ENCODE measurements at regions not wholly inside any gene's neighbourhood (a gene's known extent, or its start where the extent isn't known, plus 50 kb on each side); places are given as distances from the start of the nearest gene placed in this dataset.

- no peak for DNase-seq
- no peak overlapping the region for H3K4me3 ChIP-seq
- no peaks in the 10 kb centered on the region for H3K4me1 ChIP-seq
- no peaks in the 10 kb centered on the region for H3K9me3 ChIP-seq (replicated peaks)
- no peaks in the 10 kb centered on the region for H3K36me3 ChIP-seq
- H3K27ac ChIP-seq, result no peak overlapping the region
- H3K27me3 ChIP-seq, result no peaks in the 10 kb centered on the region; the same call in 1 of the 2 replicates
These were observed 184.9 kb upstream of the NSMCE3 start for GRCh38 chr15:29454506-29454905.

GRCh38 chr15:29452881-29453731 is 183.5 kb upstream of the NSMCE3 start:
- H3K4me3 ChIP-seq, result no peak overlapping the region
- H3K27ac ChIP-seq, result no peak overlapping the region
- no peaks in the 10 kb centered on the region for H3K36me3 ChIP-seq
- DNase-seq, result peak in 1 of 2 experiments; percentile 10
- no peaks in the 10 kb centered on the region; the same call in 1 of the 2 replicates for H3K27me3 ChIP-seq
- no peaks in the 10 kb centered on the region for H3K4me1 ChIP-seq
- H3K9me3 ChIP-seq (replicated peaks), result no peaks in the 10 kb centered on the region

DNA sequence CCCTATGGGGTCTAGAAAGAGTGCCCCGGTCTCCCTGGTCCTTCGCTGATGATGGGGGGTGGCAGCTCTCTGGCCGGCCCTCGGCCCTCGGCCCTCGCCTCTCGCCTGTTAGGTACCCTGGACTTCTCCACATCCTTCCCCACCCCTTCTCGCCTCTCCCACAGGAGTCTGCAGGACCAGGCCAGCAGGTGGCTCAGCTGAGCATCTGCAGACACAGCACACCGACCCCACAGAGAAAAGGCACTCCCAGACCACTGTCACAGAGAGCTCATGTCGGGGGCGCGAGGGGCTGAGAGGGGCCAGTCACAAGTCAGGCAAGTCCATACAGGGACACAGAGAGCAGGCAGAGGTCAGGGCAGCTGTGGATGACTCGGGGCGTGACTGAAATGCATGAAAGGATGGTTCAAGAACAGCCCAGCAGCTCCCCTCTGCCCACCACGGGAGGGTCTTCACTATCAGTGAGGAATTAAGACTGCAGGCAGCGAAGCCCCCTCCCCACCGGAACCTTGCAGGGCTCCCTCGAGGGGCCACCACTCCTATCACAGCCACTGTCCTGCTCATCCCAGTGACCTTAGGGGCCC is 181.7 kb upstream of the NSMCE3 start:
- no peak for DNase-seq
- no peaks in the 10 kb centered on the region for H3K27me3 ChIP-seq
- no peaks in the 10 kb centered on the region for H3K9me3 ChIP-seq (replicated peaks)
- no peak overlapping the region for H3K27ac ChIP-seq
- H3K4me3 ChIP-seq, result no peak overlapping the region
- no peaks in the 10 kb centered on the region for H3K4me1 ChIP-seq
- H3K36me3 ChIP-seq, result no peaks in the 10 kb centered on the region

- no peaks in the 10 kb centered on the region for H3K36me3 ChIP-seq
- H3K27me3 ChIP-seq, result no peaks in the 10 kb centered on the region
- peak; percentile 24 to 50 for DNase-seq
- no peaks in the 10 kb centered on the region for H3K9me3 ChIP-seq (replicated peaks)
- no peaks in the 10 kb centered on the region for H3K4me1 ChIP-seq
- no peak overlapping the region for H3K27ac ChIP-seq
- H3K4me3 ChIP-seq, result no peak overlapping the region
These were observed 179.5 kb upstream of the NSMCE3 start for GRCh38 chr15:29449136-29449535.

- no peak for DNase-seq
- no peaks in the 10 kb centered on the region for H3K27me3 ChIP-seq
- H3K36me3 ChIP-seq, result no peaks in the 10 kb centered on the region
- H3K4me1 ChIP-seq, result no peaks in the 10 kb centered on the region
- H3K9me3 ChIP-seq (replicated peaks), result no peaks in the 10 kb centered on the region
- H3K4me3 ChIP-seq, result no peak overlapping the region
- no peak overlapping the region for H3K27ac ChIP-seq
These were observed 178.7 kb upstream of the NSMCE3 start for GRCh38 chr15:29448320-29448719.

- H3K4me3 ChIP-seq, result no peak overlapping the region
- no peak overlapping the region for H3K27ac ChIP-seq
- no peak for DNase-seq
- H3K36me3 ChIP-seq, result no peaks in the 10 kb centered on the region
- H3K9me3 ChIP-seq (replicated peaks), result no peaks in the 10 kb centered on the region
- no peaks in the 10 kb centered on the region for H3K4me1 ChIP-seq
- H3K27me3 ChIP-seq, result no peaks in the 10 kb centered on the region
These were observed 176.9 kb upstream of the NSMCE3 start for GRCh38 chr15:29446480-29446879.

- Histone ChIP-seq H3K27ac (no peak overlapping the region), H3K4me3 (no peak overlapping the region), H3K36me3 (no peaks in the 10 kb centered on the region), H3K4me1 (no peaks in the 10 kb centered on the region; the same call in 1 of the 2 replicates), H3K9me3 (replicated peaks) (no peaks in the 10 kb centered on the region), H3K27me3 (no peaks in the 10 kb centered on the region)
- DNase-seq, result no peak
These were observed 172.9 kb upstream of the NSMCE3 start for GRCh38 chr15:29442532-29442931.

DNA sequence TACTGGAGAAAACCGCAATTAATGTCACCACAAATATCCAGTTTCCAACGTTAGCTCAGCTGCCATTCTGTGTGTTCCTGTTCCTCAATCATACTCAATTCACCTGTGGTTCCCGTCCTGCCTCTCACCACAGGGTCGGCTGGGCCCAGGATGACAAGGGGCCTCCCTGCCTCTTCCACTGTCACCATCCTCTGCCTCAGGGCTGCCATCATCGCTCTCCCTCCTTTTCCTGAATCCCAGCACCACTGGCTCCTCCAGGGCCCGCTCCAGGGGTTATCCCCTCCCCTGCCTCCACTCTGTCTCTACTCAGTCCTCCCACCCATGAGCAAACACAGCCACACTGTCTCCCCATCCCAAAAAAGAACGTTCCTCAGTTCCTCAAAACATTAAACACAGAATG is 170.9 kb upstream of the NSMCE3 start:
- Histone ChIP-seq H3K27ac (no peak overlapping the region), H3K4me1 (peaks cover 6% of the 10 kb centered on the region), H3K9me3 (replicated peaks) (no peaks in the 10 kb centered on the region), H3K4me3 (no peak overlapping the region), H3K27me3 (no peaks in the 10 kb centered on the region), H3K36me3 (no peaks in the 10 kb centered on the region)
- DNase-seq, result peak in 1 of 2 experiments; percentile 14

DNA sequence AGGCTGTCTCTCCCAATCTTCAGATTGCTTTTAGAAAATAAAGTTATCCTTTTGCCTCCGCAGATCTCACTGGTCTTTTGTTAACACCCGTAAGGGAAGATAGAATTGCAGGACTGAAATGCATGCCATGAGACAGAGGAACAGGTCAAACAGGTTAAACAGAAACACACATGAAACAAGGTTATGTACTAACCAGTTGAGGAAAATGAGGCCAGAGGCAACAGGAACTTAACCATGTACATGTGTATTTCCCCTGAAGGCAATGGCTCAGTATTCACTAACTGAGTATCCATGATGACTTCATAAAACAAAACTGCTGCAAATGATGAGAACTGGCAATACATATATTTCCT is 169.1 kb upstream of the NSMCE3 start:
- Histone ChIP-seq H3K4me3 (no peak overlapping the region), H3K27ac (no peak overlapping the region), H3K36me3 (no peaks in the 10 kb centered on the region), H3K27me3 (no peaks in the 10 kb centered on the region), H3K9me3 (replicated peaks) (no peaks in the 10 kb centered on the region), H3K4me1 (peaks cover 23% of the 10 kb centered on the region)
- DNase-seq, result no peak

DNA sequence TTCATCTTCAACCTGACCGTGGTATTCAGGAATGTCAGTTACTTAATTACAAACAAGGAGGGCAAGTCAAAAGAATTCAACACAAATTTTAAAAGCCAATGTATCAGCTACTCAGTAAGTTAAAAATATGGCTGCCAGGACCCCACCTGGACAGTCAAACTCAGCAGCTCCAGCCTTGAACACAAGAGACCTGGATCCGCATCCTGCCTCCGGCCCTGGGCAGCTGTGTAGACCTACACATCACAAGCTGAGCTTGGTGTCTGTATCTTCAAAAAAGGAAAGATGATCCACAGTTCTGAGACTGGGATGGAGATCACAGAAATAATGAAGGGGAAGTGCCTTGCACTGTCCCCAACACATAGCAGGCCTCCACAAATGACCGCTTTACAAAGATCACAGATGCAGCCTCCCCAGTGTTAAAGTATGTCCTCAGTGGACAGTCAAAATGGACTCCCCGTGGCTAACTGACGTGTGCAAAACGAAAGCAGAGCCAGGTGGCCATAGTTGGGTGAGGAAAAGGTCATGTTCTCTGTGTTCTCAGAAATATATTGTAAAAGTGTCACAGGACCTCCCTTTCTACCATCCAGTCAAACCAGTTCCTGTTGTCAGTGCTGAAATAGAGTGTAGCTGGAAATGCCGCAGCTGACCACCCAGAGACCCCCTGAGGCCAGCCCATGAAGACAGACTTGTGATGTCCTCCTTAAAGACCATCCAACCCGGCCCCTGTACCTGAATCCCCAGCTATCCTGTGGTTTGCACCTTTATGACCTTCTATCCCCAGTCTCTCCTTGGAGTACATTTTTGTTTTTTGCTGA is 168.5 kb upstream of the NSMCE3 start:
- no peaks in the 10 kb centered on the region for H3K9me3 ChIP-seq (replicated peaks)
- H3K36me3 ChIP-seq, result no peaks in the 10 kb centered on the region
- no peak for DNase-seq
- no peaks in the 10 kb centered on the region for H3K27me3 ChIP-seq
- no peak overlapping the region for H3K27ac ChIP-seq
- H3K4me3 ChIP-seq, result no peak overlapping the region
- H3K4me1 ChIP-seq, result peaks cover 29% of the 10 kb centered on the region

- no peaks in the 10 kb centered on the region for H3K9me3 ChIP-seq (replicated peaks)
These were observed 166.2 kb upstream of the NSMCE3 start for GRCh38 chr15:29435811-29436210.

DNA sequence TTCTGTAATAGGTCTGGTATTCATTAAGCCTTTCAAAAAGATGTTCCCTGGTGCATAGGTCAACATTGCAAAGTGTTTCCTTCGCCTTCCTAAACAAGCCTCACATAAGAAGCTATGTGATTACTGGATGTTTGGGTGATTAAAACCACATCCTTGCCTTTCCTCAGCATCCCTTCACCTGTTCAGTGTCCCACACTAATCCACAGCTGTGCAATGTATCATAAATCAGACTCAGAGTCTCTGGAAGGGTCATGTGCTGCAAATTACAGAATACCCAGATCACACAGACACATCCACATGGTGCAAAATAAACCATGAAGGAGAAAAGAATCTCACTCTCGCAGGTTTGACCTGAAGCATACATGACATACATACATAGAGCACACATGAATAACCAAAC is 164.7 kb upstream of the NSMCE3 start:
- Histone ChIP-seq H3K27ac (peak overlapping the region; percentile 66), H3K9me3 (replicated peaks) (no peaks in the 10 kb centered on the region), H3K27me3 (no peaks in the 10 kb centered on the region), H3K4me3 (no peak overlapping the region), H3K36me3 (no peaks in the 10 kb centered on the region), H3K4me1 (peaks cover 33% of the 10 kb centered on the region)
- DNase-seq, result peak; percentile 37 to 66

More at GRCh38 chr15:29435811-29436210, 166.2 kb upstream of the NSMCE3 start:
- no peak for DNase-seq
- Histone ChIP-seq H3K27me3 (no peaks in the 10 kb centered on the region), H3K27ac (no peak overlapping the region), H3K4me3 (no peak overlapping the region), H3K36me3 (no peaks in the 10 kb centered on the region), H3K4me1 (peaks cover 33% of the 10 kb centered on the region)

- Histone ChIP-seq H3K36me3 (no peaks in the 10 kb centered on the region), H3K27me3 (no peaks in the 10 kb centered on the region), H3K27ac (peak overlapping the region; percentile 66), H3K9me3 (replicated peaks) (no peaks in the 10 kb centered on the region), H3K4me1 (peaks cover 33% of the 10 kb centered on the region), H3K4me3 (no peak overlapping the region)
- peak in 1 of 2 experiments; percentile 17 for DNase-seq
These were observed 164.1 kb upstream of the NSMCE3 start for GRCh38 chr15:29433507-29434248.

- Histone ChIP-seq H3K4me3 (no peak overlapping the region), H3K4me1 (peaks cover 33% of the 10 kb centered on the region), H3K9me3 (replicated peaks) (no peaks in the 10 kb centered on the region), H3K36me3 (no peaks in the 10 kb centered on the region), H3K27ac (peak overlapping the region; percentile 66; the same call in 1 of the 2 replicates), H3K27me3 (no peaks in the 10 kb centered on the region)
- no peak for DNase-seq
These were observed 163.4 kb upstream of the NSMCE3 start for GRCh38 chr15:29433050-29433318.

All from SJCRH30 (cell line).